GM21423 (cell line): ENCODE measurements at regions not wholly inside any gene's neighbourhood (a gene's known extent, or its start where the extent isn't known, plus 50 kb on each side); places are given as distances from the start of the nearest gene placed in this dataset.

Source experiments
- ATAC-seq: cut with Tn5 transposase; IDR thresholded peaks from one replicate; pipeline ENCODE4 v1.9.1; 2021; ENCODE audit warnings: mild to moderate bottlenecking, moderate library complexity; ENCODE audit not compliant: unreplicated experiment

- no peak for ATAC-seq
These were observed 66.3 kb downstream of the MYCN start for GRCh38 chr2:16006537-16007166.

GRCh38 chr2:16005816-16006536 is 65.6 kb downstream of the MYCN start:
- ATAC-seq = no peak

- no peak for ATAC-seq
These were observed 65.0 kb downstream of the MYCN start for GRCh38 chr2:16005389-16005788.

- no peak for ATAC-seq
These were observed 63.5 kb downstream of the MYCN start for GRCh38 chr2:16003809-16004208.

- no peak for ATAC-seq
These were observed 62.8 kb downstream of the MYCN start for GRCh38 chr2:16003152-16003551.

- ATAC-seq = no peak
These were observed 62.2 kb downstream of the MYCN start for GRCh38 chr2:16002575-16002974.

- no peak for ATAC-seq
These were observed 61.8 kb downstream of the MYCN start for GRCh38 chr2:16002144-16002543.

GRCh38 chr2:16000642-16001041 is 60.3 kb downstream of the MYCN start:
- no peak for ATAC-seq

- no peak for ATAC-seq
These were observed 59.5 kb downstream of the MYCN start for GRCh38 chr2:15999596-16000469.

GRCh38 chr2:15997728-15998280 is 57.5 kb downstream of the MYCN start:
- no peak for ATAC-seq

GRCh38 chr2:15996536-15997423 is 56.4 kb downstream of the MYCN start:
- ATAC-seq = no peak
